Lower leg skin (tissue), 3 donors: ENCODE measurements at regions not wholly inside any gene's neighbourhood (a gene's known extent, or its start where the extent isn't known, plus 50 kb on each side); places are given as distances from the start of the nearest gene placed in this dataset.

Experiments used
- POLR2A ChIP-seq, 2 donors: fragments of 450-650 bp; IDR thresholded peaks; one replicate each; pipeline ENCODE4 v1.6.1; 2016 to 2017; ENCODE audit warnings: antibody characterized with exemption in 2 of 2, mild to moderate bottlenecking in 1 of 2, moderate library complexity in 1 of 2
- TF ChIP-seq, protein P1 (sequence below), 3 donors: fragments of 450-650 bp; IDR thresholded peaks; one replicate each; pipeline ENCODE4 v1.5.1; 2016; ENCODE audit warnings: antibody characterized with exemption in 3 of 3, mild to moderate bottlenecking in 3 of 3, moderate library complexity in 2 of 3

DNA sequence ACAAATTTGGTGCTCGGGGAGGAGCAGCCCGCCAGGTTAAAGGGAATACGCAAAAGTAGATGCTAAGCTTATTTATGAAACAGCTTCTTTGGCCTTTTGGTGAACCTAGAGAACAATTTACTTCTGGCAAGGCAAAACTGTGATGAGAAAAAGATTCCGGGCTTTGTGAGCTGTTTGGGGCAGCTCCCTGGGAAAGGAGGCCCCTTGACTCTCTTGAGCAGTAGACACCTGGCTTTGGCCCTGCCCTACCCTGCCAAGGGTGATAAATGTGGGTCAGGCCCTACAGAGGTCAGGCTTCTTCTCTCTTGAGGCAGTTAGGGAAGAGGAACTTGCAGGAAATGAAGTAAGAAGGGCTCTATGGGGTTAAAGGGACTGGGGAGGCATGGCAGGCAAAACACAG, 509.6 kb downstream of the MID1IP1 start:
- TF ChIP-seq, protein P1, sequence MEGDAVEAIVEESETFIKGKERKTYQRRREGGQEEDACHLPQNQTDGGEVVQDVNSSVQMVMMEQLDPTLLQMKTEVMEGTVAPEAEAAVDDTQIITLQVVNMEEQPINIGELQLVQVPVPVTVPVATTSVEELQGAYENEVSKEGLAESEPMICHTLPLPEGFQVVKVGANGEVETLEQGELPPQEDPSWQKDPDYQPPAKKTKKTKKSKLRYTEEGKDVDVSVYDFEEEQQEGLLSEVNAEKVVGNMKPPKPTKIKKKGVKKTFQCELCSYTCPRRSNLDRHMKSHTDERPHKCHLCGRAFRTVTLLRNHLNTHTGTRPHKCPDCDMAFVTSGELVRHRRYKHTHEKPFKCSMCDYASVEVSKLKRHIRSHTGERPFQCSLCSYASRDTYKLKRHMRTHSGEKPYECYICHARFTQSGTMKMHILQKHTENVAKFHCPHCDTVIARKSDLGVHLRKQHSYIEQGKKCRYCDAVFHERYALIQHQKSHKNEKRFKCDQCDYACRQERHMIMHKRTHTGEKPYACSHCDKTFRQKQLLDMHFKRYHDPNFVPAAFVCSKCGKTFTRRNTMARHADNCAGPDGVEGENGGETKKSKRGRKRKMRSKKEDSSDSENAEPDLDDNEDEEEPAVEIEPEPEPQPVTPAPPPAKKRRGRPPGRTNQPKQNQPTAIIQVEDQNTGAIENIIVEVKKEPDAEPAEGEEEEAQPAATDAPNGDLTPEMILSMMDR (IDR thresholded peaks at IDR 0.05), result no peak
- TF ChIP-seq POLR2A (IDR thresholded peaks at IDR 0.05), result no peak
